HEK293 (cell line): ENCODE measurements at regions not wholly inside any gene's neighbourhood (a gene's known extent, or its start where the extent isn't known, plus 50 kb on each side); places are given as distances from the start of the nearest gene placed in this dataset.

Experiments
- CTCF ChIA-PET: fragments of 350-600 bp; formaldehyde crosslinking; extraction: SDS; loops from one replicate; lab custom pipeline; 2021; ENCODE audit warnings: antibody characterized with exemption; lab: Yijun Ruan, JAX
- POLR2A ChIA-PET: fragments of 300-600 bp; formaldehyde crosslinking; extraction: SDS; loops from one replicate; lab custom pipeline; 2020; ENCODE audit warnings: antibody characterized with exemption, inconsistent platforms; lab: Yijun Ruan, JAX
- H3K27ac ChIP-seq: fragments of 200-500 bp; sonication (Bioruptor generic); 2 replicates; pipeline ENCODE4 v1.5.1; 2014; ENCODE audit warnings: low read depth, low read length, control low read depth, inconsistent platforms; ENCODE audit errors: extremely low read depth
- H3K36me3 ChIP-seq, 2 experiments: fragments of 200-500 bp in 1 of 2; sonication (Bioruptor generic) in 1 of 2; 1 replicate in 1 of 2; 2 replicates in 1 of 2; pipeline ENCODE4 v1.5.1; 2014 to 2017; ENCODE audit warnings: inconsistent platforms in 2 of 2, low read length in 2 of 2; ENCODE audit not compliant: control insufficient read depth in 2 of 2, insufficient read depth in 1 of 2
- H3K4me1 ChIP-seq: fragments of 200-500 bp; sonication (Bioruptor generic); 2 replicates; pipeline ENCODE4 v1.5.1; 2014; ENCODE audit warnings: mild to moderate bottlenecking, low read length, inconsistent platforms; ENCODE audit not compliant: control insufficient read depth, insufficient read depth
- H3K4me3 ChIP-seq: 2 replicates; pipeline ENCODE4 v1.5.1; 2011; ENCODE audit warnings: low read depth, mild to moderate bottlenecking, control low read depth, low read length, moderate library complexity
- H3K9me3 ChIP-seq: fragments of 200-500 bp; sonication (Bioruptor generic); 2 replicates; pipeline ENCODE4 v1.5.1; 2014; ENCODE audit warnings: low read depth, low read length, inconsistent platforms; ENCODE audit not compliant: control insufficient read depth, insufficient read depth
- GFI1B ChIP-seq: fragments of 450-650 bp; formaldehyde crosslinking; IDR thresholded peaks from 2 replicates; pipeline ENCODE4 v1.5.1; 2016; ENCODE audit warnings: missing biosample characterization, missing genetic modification characterization
- KLF10 ChIP-seq: fragments of 450-650 bp; IDR thresholded peaks from 2 replicates; pipeline ENCODE4 v1.5.1; 2018; ENCODE audit warnings: missing biosample characterization, mild to moderate bottlenecking, missing genetic modification characterization
- KLF8 ChIP-seq: fragments of 450-650 bp; formaldehyde crosslinking; IDR thresholded peaks from 2 replicates; pipeline ENCODE4 v1.5.1; 2016; ENCODE audit warnings: missing biosample characterization, missing genetic modification characterization
- MYNN ChIP-seq: fragments of 450-650 bp; formaldehyde crosslinking; IDR thresholded peaks from 2 replicates; pipeline ENCODE4 v1.5.1; 2016; ENCODE audit warnings: missing biosample characterization, missing genetic modification characterization, borderline replicate concordance
- YY2 ChIP-seq: fragments of 450-650 bp; formaldehyde crosslinking; IDR thresholded peaks from 2 replicates; pipeline ENCODE4 v1.5.1; 2016; ENCODE audit warnings: missing biosample characterization, missing genetic modification characterization
- ZBTB8A ChIP-seq: fragments of 450-650 bp; formaldehyde crosslinking; IDR thresholded peaks from 2 replicates; pipeline ENCODE4 v1.5.1; 2016; ENCODE audit warnings: missing biosample characterization, missing genetic modification characterization
- ZNF148 ChIP-seq: fragments of 450-650 bp; formaldehyde crosslinking; IDR thresholded peaks from 2 replicates; pipeline ENCODE4 v1.5.0; 2017; ENCODE audit warnings: missing biosample characterization, missing genetic modification characterization, borderline replicate concordance
- ZNF16 ChIP-seq: fragments of 450-650 bp; formaldehyde crosslinking; IDR thresholded peaks from 2 replicates; pipeline ENCODE4 v1.5.1; 2016; ENCODE audit warnings: low read depth, missing biosample characterization, missing genetic modification characterization
- ZNF169 ChIP-seq: fragments of 450-650 bp; formaldehyde crosslinking; IDR thresholded peaks from 2 replicates; pipeline ENCODE4 v1.5.1; 2016; ENCODE audit warnings: missing biosample characterization, missing genetic modification characterization
- ZNF214 ChIP-seq: fragments of 450-650 bp; formaldehyde crosslinking; IDR thresholded peaks from 2 replicates; pipeline ENCODE4 v1.5.1; 2017; ENCODE audit warnings: missing biosample characterization, mild to moderate bottlenecking, missing genetic modification characterization, borderline replicate concordance
- ZNF24 ChIP-seq: fragments of 450-650 bp; formaldehyde crosslinking; IDR thresholded peaks from 2 replicates; pipeline ENCODE4 v1.5.1; 2016; ENCODE audit warnings: missing biosample characterization, missing genetic modification characterization
- ZNF266 ChIP-seq: fragments of 450-650 bp; formaldehyde crosslinking; IDR thresholded peaks from 2 replicates; pipeline ENCODE4 v1.5.1; 2016; ENCODE audit warnings: missing biosample characterization, missing genetic modification characterization, low read depth
- ZNF354C ChIP-seq: fragments of 450-650 bp; formaldehyde crosslinking; IDR thresholded peaks from 2 replicates; pipeline ENCODE4 v1.5.1; 2016; ENCODE audit warnings: missing biosample characterization, missing genetic modification characterization, low read depth, borderline replicate concordance
- ZNF366 ChIP-seq: fragments of 450-650 bp; formaldehyde crosslinking; conservative IDR thresholded peaks from 2 replicates; pipeline ENCODE4 v1.5.1; 2016; ENCODE audit warnings: missing biosample characterization, missing genetic modification characterization
- ZNF394 ChIP-seq: fragments of 450-650 bp; formaldehyde crosslinking; IDR thresholded peaks from 2 replicates; pipeline ENCODE4 v1.5.1; 2016; ENCODE audit warnings: missing biosample characterization, missing genetic modification characterization, mild to moderate bottlenecking, moderate library complexity, borderline replicate concordance
- ZNF398 ChIP-seq: fragments of 450-650 bp; formaldehyde crosslinking; IDR thresholded peaks from 2 replicates; pipeline ENCODE4 v1.5.1; 2017; ENCODE audit warnings: missing biosample characterization, missing genetic modification characterization
- ZNF426 ChIP-seq: fragments of 450-650 bp; formaldehyde crosslinking; IDR thresholded peaks from 2 replicates; pipeline ENCODE4 v1.5.1; 2017; ENCODE audit warnings: missing biosample characterization, missing genetic modification characterization, mild to moderate bottlenecking, inconsistent platforms, moderate library complexity
- ZNF596 ChIP-seq: fragments of 450-650 bp; IDR thresholded peaks from 2 replicates; pipeline ENCODE4 v1.5.0; 2018; ENCODE audit warnings: missing biosample characterization, mild to moderate bottlenecking, missing genetic modification characterization, moderate library complexity
- ZNF704 ChIP-seq: fragments of 450-650 bp; formaldehyde crosslinking; IDR thresholded peaks from 2 replicates; pipeline ENCODE4 v1.5.1; 2016; ENCODE audit warnings: missing biosample characterization, missing genetic modification characterization
- ZNF707 ChIP-seq: fragments of 450-650 bp; formaldehyde crosslinking; IDR thresholded peaks from 2 replicates; pipeline ENCODE4 v1.5.1; 2016; ENCODE audit warnings: missing biosample characterization, missing genetic modification characterization

GRCh38 chr16:73735954-73736353 is 560.7 kb upstream of the PSMD7 start:
- H3K9me3 ChIP-seq, result no peaks in the 10 kb centered on the region
- no peak overlapping the region for H3K4me3 ChIP-seq
- ChIA-PET POLR2A (no interaction called here), CTCF (no interaction called here)
- TF ChIP-seq KLF10 (tag by site-specific recombination) (no peak), YY2 (tag by site-specific recombination) (no peak), KLF8 (tag by site-specific recombination) (no peak), ZNF24 (tag by site-specific recombination) (no peak), ZNF426 (tag by site-specific recombination) (no peak), GFI1B (no peak), MYNN (tag by site-specific recombination) (no peak), ZNF169 (tag by site-specific recombination) (no peak), ZNF214 (tag by site-specific recombination) (no peak), ZNF707 (tag by site-specific recombination) (no peak), ZNF596 (no peak), ZNF354C (tag by site-specific recombination) (no peak), ZBTB8A (no peak), ZNF266 (tag by site-specific recombination) (no peak), ZNF366 (no peak), ZNF394 (tag by site-specific recombination) (no peak), ZNF16 (tag by site-specific recombination) (no peak), ZNF148 (tag by site-specific recombination) (no peak)
- H3K36me3 ChIP-seq, result no peaks in the 10 kb centered on the region
- no peak overlapping the region for H3K27ac ChIP-seq
- H3K4me1 ChIP-seq, result no peaks in the 10 kb centered on the region

- Histone ChIP-seq H3K4me3 (no peak overlapping the region), H3K27ac (no peak overlapping the region), H3K9me3 (no peaks in the 10 kb centered on the region), H3K4me1 (no peaks in the 10 kb centered on the region), H3K36me3 (no peaks in the 10 kb centered on the region)
- POLR2A ChIA-PET, result no interaction called here
- TF ChIP-seq ZNF704 (tag by site-specific recombination) (no peak), ZNF398 (tag by site-specific recombination) (no peak), ZNF366 (peak; percentile 31; the same call in 1 of the 2 replicates)
- CTCF ChIA-PET, result no interaction called here
These were observed 561.6 kb upstream of the PSMD7 start for GRCh38 chr16:73735018-73735417.
